ENCODE measurements at regions not wholly inside any gene's neighbourhood (a gene's known extent, or its start where the extent isn't known, plus 50 kb on each side); places are given as distances from the start of the nearest gene placed in this dataset.

- H3K9ac ChIP-seq (ENCODE audit: extremely low read depth, insufficient read length, low read length): no peak overlapping the region
- H2AK5ac ChIP-seq (ENCODE audit: insufficient read length, low read length): no peak overlapping the region
- H3K56ac ChIP-seq (ENCODE audit: insufficient read length, low read depth, low read length): no peak overlapping the region
- H3K4me1 ChIP-seq (ENCODE audit: insufficient read depth, low read length): peaks cover 12% of the 10 kb centered on the region
- peaks cover 1% of the 10 kb centered on the region for H3K27me3 Mint-ChIP-seq (ENCODE audit: low read depth)
- no peaks in the 10 kb centered on the region for H3K23me2 ChIP-seq (ENCODE audit: insufficient read length, low read depth, low read length, poor library complexity, severe bottlenecking)
- H3K9me3 ChIP-seq (ENCODE audit: control insufficient read depth, low read depth, low read length): peaks cover under 1% of the 10 kb centered on the region
- H2BK15ac ChIP-seq (ENCODE audit: low read depth, low read length): no peak overlapping the region
- no peak for DNase-seq
- H3K36me3 Mint-ChIP-seq (ENCODE audit: insufficient read depth in 1 of 3, low read depth in 3 of 3): peaks cover 0 to 4% (median 2%) of the 10 kb centered on the region in 3 experiments; a peak in 3 of 7 replicates
- H3K4me2 ChIP-seq (ENCODE audit: insufficient read depth, insufficient read length, low read length): no peak overlapping the region
- no peak overlapping the region for H4K5ac ChIP-seq (ENCODE audit: insufficient read length, low read depth, low read length)
- H2BK120ac ChIP-seq (ENCODE audit: low read depth, low read length, poor library complexity, severe bottlenecking): no peak overlapping the region
- no peaks in the 10 kb centered on the region for H3K79me1 ChIP-seq (ENCODE audit: insufficient read depth, low read depth, low read length, poor library complexity, severe bottlenecking)
- no peak for TF ChIP-seq CTCF (conservative IDR thresholded peaks at IDR 0.05)
- H2AFZ ChIP-seq (ENCODE audit: low read length): no peak overlapping the region
- H4K20me1 ChIP-seq (ENCODE audit: control insufficient read depth, insufficient read depth, insufficient read length): no peaks in the 10 kb centered on the region
- H2BK12ac ChIP-seq (ENCODE audit: insufficient read length, low read depth, low read length): no peak overlapping the region
- H3K18ac ChIP-seq (ENCODE audit: insufficient read length, low read depth, low read length): no peak overlapping the region
- no peak overlapping the region for H2BK20ac ChIP-seq (ENCODE audit: low read depth, low read length, poor library complexity, severe bottlenecking)
- H3K4ac ChIP-seq (ENCODE audit: low read depth, low read length): no peak overlapping the region
- H3K9me3 Mint-ChIP-seq: peaks cover under 1 to 7% of the 10 kb centered on the region in 2 experiments; a peak in 4 of 5 replicates
- H3K27ac ChIP-seq (ENCODE audit: insufficient read length, low read depth, low read length): no peak overlapping the region
- no CpG with 5 or more reads among the region's 4 CpGs for WGBS (ENCODE audit: extremely low coverage, insufficient read length, low lambda C conversion rate)
- H3K79me2 ChIP-seq (ENCODE audit: insufficient read depth, low read length): no peaks in the 10 kb centered on the region
- H3K14ac ChIP-seq (ENCODE audit: insufficient read depth, low read length): no peak overlapping the region
- H3T11ph ChIP-seq (ENCODE audit: low read length): no peak overlapping the region
- H3K23ac ChIP-seq (ENCODE audit: insufficient read length, low read depth, low read length): no peak overlapping the region
- no peak overlapping the region for H4K91ac ChIP-seq (ENCODE audit: insufficient read length, low read depth, low read length)
- no peaks in the 10 kb centered on the region for H3K27me3 ChIP-seq (ENCODE audit: insufficient read depth, low read length)
- H4K8ac ChIP-seq (replicated peaks; ENCODE audit: insufficient read length, low read depth, low read length): no peak overlapping the region
- H3K4me3 Mint-ChIP-seq: no peak overlapping the region; a peak in 1 of 5 replicates
- H3K4me1 Mint-ChIP-seq: peaks cover 62 to 69% of the 10 kb centered on the region in 2 experiments
- no peak overlapping the region for H3K27ac Mint-ChIP-seq
- no peak overlapping the region for H2BK5ac ChIP-seq (ENCODE audit: insufficient read length, low read length)
These were observed 120.2 kb downstream of the QRSL1 start for GRCh38 chr6:106749609-106750008.

Data from H9 (cell line).